H1 (cell line): ENCODE measurements at regions not wholly inside any gene's neighbourhood (a gene's known extent, or its start where the extent isn't known, plus 50 kb on each side); places are given as distances from the start of the nearest gene placed in this dataset.

Source experiments
- CTCF ChIA-PET: fragments of 300-600 bp; sonication (Branson Sonifier 250); formaldehyde crosslinking; loops from one replicate; lab custom pipeline; 2021; ENCODE audit not compliant: partially characterized antibody; lab: Charles Lee
- POLR2A ChIA-PET: fragments of 300-600 bp; sonication (Branson Sonifier 250); formaldehyde crosslinking; loops from one replicate; lab custom pipeline; 2021; ENCODE audit warnings: inconsistent platforms; ENCODE audit not compliant: partially characterized antibody; lab: Charles Lee
- DNase-seq, 2 experiments: peaks; one replicate each; pipeline versions ENCODE4 v3.0.0 to v3.0.0-alpha.2; 2010 to 2022; ENCODE audit warnings: low spot score in 2 of 2, low read depth in 1 of 2, mixed read lengths in 1 of 2
- FAIRE-seq: peaks from 2 replicates; lab custom pipeline; 2011; peaks lifted over from hg19 to GRCh38; lab: Jason Lieb, UNC
- H2AFZ ChIP-seq: 2 replicates; pipeline ENCODE4 v1.8.1; 2012; ENCODE audit warnings: low read length, inconsistent platforms
- H2AK5ac ChIP-seq: 2 replicates; pipeline ENCODE4 v1.6.1; 2013; ENCODE audit warnings: low read depth, low read length
- H2BK120ac ChIP-seq: replicated peaks from 2 replicates; pipeline ENCODE3; 2013; ENCODE audit warnings: low read depth, low read length, inconsistent platforms
- H2BK12ac ChIP-seq: 2 replicates; pipeline ENCODE4 v1.6.1; 2013; ENCODE audit warnings: low read depth, low read length
- H2BK15ac ChIP-seq: 2 replicates; pipeline ENCODE4 v1.6.1; 2013; ENCODE audit warnings: low read length
- H2BK20ac ChIP-seq: 2 replicates; pipeline ENCODE4 v1.6.1; 2013; ENCODE audit warnings: low read length
- H2BK5ac ChIP-seq: 2 replicates; pipeline ENCODE4 v1.6.1; 2013; ENCODE audit warnings: low read depth, low read length
- H3K14ac ChIP-seq: 2 replicates; pipeline ENCODE4 v1.6.1; 2013; ENCODE audit warnings: inconsistent platforms; ENCODE audit not compliant: insufficient read length
- H3K18ac ChIP-seq: 2 replicates; pipeline ENCODE4 v1.6.1; 2013; ENCODE audit warnings: low read length; ENCODE audit errors: extremely low read depth
- H3K23ac ChIP-seq: 2 replicates; pipeline ENCODE4 v1.6.1; 2013; ENCODE audit warnings: inconsistent platforms; ENCODE audit not compliant: insufficient read length
- H3K23me2 ChIP-seq: 2 replicates; pipeline ENCODE4 v1.6.1; 2013; ENCODE audit warnings: low read depth, low read length
- H3K27ac ChIP-seq: 2 replicates; pipeline ENCODE4 v1.6.1; 2011; ENCODE audit warnings: low read depth, low read length, inconsistent platforms
- H3K27me3 ChIP-seq, 4 experiments: replicated peaks in 1 of 4; 1 replicate in 1 of 4; 2 replicates in 3 of 4; pipeline versions ENCODE4 v1.6.1 to v1.8.1; 2011 to 2013; ENCODE audit warnings: low read length in 3 of 4, mild to moderate bottlenecking in 3 of 4, inconsistent platforms in 2 of 4, mixed read lengths in 2 of 4, moderate library complexity in 1 of 4; ENCODE audit not compliant: control insufficient read depth in 3 of 4, insufficient read depth in 3 of 4; ENCODE audit errors: extremely low read depth in 1 of 4
- H3K36me3 ChIP-seq, 4 experiments: 2 replicates each; pipeline versions ENCODE4 v1.6.1 to v1.8.1; 2011 to 2013; ENCODE audit warnings: mild to moderate bottlenecking in 4 of 4, low read length in 3 of 4, moderate library complexity in 2 of 4, control low read depth in 1 of 4, inconsistent platforms in 1 of 4; ENCODE audit not compliant: insufficient read depth in 4 of 4, control insufficient read depth in 2 of 4
- H3K4ac ChIP-seq: replicated peaks from 2 replicates; pipeline ENCODE3; 2013; ENCODE audit warnings: low read length, low read depth, mixed read lengths, inconsistent platforms; ENCODE audit not compliant: insufficient read length
- H3K4me1 ChIP-seq, 4 experiments: replicated peaks in 1 of 4; 1 replicate in 1 of 4; 2 replicates in 3 of 4; pipeline versions ENCODE4 v1.6.1 to v1.8.1; 2011 to 2013; ENCODE audit warnings: low read length in 3 of 4, inconsistent platforms in 2 of 4, mixed read lengths in 1 of 4; ENCODE audit not compliant: insufficient read depth in 4 of 4, control insufficient read depth in 3 of 4
- H3K4me2 ChIP-seq, 2 experiments: 2 replicates each; pipeline versions ENCODE4 v1.6.1 to v1.8.1; 2011 to 2013; ENCODE audit warnings: low read depth in 2 of 2, low read length in 2 of 2, control low read depth in 1 of 2, inconsistent platforms in 1 of 2, mild to moderate bottlenecking in 1 of 2; ENCODE audit not compliant: insufficient read depth in 1 of 2
- H3K4me3 ChIP-seq, 4 experiments: fragments of 200-600, 300-600 bp in 1 of 4; sonication (generic), shearing (Covaris generic), sonication (Bioruptor Twin) in 1 of 4; 2 replicates each; pipeline versions ENCODE4 v1.5.1 to v1.8.1; 2011 to 2016; ENCODE audit warnings: low read length in 4 of 4, low read depth in 3 of 4, control low read depth in 2 of 4, inconsistent platforms in 2 of 4, mild to moderate bottlenecking in 2 of 4, mixed read lengths in 1 of 4, moderate library complexity in 1 of 4; ENCODE audit not compliant: insufficient read depth in 2 of 4; ENCODE audit errors: extremely low read depth in 1 of 4
- H3K56ac ChIP-seq: replicated peaks from 2 replicates; pipeline ENCODE3; 2013; ENCODE audit warnings: low read depth, mild to moderate bottlenecking, mixed read lengths, low read length, inconsistent platforms; ENCODE audit not compliant: insufficient read length
- H3K79me1 ChIP-seq: 2 replicates; pipeline ENCODE4 v1.6.1; 2013; ENCODE audit warnings: low read depth, low read length, control low read depth
- H3K79me2 ChIP-seq, 2 experiments: 2 replicates each; pipeline versions ENCODE4 v1.6.1 to v1.8.1; 2012 to 2013; ENCODE audit warnings: low read length in 2 of 2, mild to moderate bottlenecking in 2 of 2, inconsistent platforms in 1 of 2; ENCODE audit not compliant: insufficient read depth in 2 of 2, control insufficient read depth in 1 of 2
- H3K9ac ChIP-seq, 4 experiments: replicated peaks in 1 of 4; 1 replicate in 1 of 4; 2 replicates in 3 of 4; pipeline versions ENCODE4 v1.6.1 to v1.8.1; 2011 to 2013; ENCODE audit warnings: low read depth in 3 of 4, low read length in 3 of 4, control low read depth in 2 of 4, mild to moderate bottlenecking in 2 of 4, moderate library complexity in 2 of 4, inconsistent platforms in 1 of 4; ENCODE audit errors: extremely low read depth in 1 of 4
- H3K9me3 ChIP-seq, 2 experiments: 2 replicates each; pipeline versions ENCODE4 v1.6.1 to v1.8.1; 2012 to 2013; ENCODE audit warnings: mild to moderate bottlenecking in 2 of 2, moderate library complexity in 2 of 2, control low read depth in 1 of 2, inconsistent platforms in 1 of 2, low read depth in 1 of 2, low read length in 1 of 2, mixed read lengths in 1 of 2; ENCODE audit not compliant: insufficient read depth in 2 of 2
- H4K20me1 ChIP-seq, 2 experiments: replicated peaks in 1 of 2; 2 replicates each; pipeline versions ENCODE3 to v1.8.1; 2011 to 2013; ENCODE audit warnings: inconsistent platforms in 2 of 2, low read length in 2 of 2, mild to moderate bottlenecking in 1 of 2; ENCODE audit not compliant: insufficient read depth in 2 of 2, control insufficient read depth in 1 of 2
- H4K5ac ChIP-seq: 2 replicates; pipeline ENCODE4 v1.6.1; 2013; ENCODE audit warnings: low read length, low read depth, mixed read lengths, inconsistent platforms; ENCODE audit not compliant: insufficient read length
- H4K8ac ChIP-seq: 2 replicates; pipeline ENCODE4 v1.8.0; 2013; ENCODE audit warnings: mild to moderate bottlenecking, moderate library complexity, low read length, inconsistent platforms; ENCODE audit not compliant: insufficient read depth; ENCODE audit errors: extremely low read depth
- H4K91ac ChIP-seq: replicated peaks from 2 replicates; pipeline ENCODE3; 2013; ENCODE audit warnings: low read length, mixed read lengths, inconsistent platforms; ENCODE audit not compliant: insufficient read length
- ASH2L ChIP-seq: fragments of 200-600, 300-600 bp; sonication (generic); IDR thresholded peaks from one replicate; pipeline ENCODE4 v1.7.1; 2017; ENCODE audit warnings: low read length
- CREB1 ChIP-seq: IDR thresholded peaks from 2 replicates; pipeline ENCODE4 v1.6.1; 2012; ENCODE audit warnings: inconsistent platforms
- GTF2F1 ChIP-seq: IDR thresholded peaks from 2 replicates; pipeline ENCODE4 v1.6.1; 2012; ENCODE audit warnings: low read depth, low read length, improper control_type of control experiment, borderline replicate concordance
- HDAC2 ChIP-seq, 2 experiments: fragments of 300-600 bp in 1 of 2; sonication (generic) in 1 of 2; IDR thresholded peaks; 2 replicates each; pipeline ENCODE4 v1.6.1; 2011 to 2012; ENCODE audit warnings: low read depth in 2 of 2, low read length in 2 of 2, mild to moderate bottlenecking in 2 of 2, moderate library complexity in 2 of 2, borderline replicate concordance in 1 of 2, inconsistent platforms in 1 of 2
- JUN ChIP-seq: IDR thresholded peaks from 2 replicates; pipeline ENCODE4 v1.6.1; 2011; ENCODE audit warnings: low read depth, mild to moderate bottlenecking, improper control_type of control experiment, low read length
- KDM4A ChIP-seq: IDR thresholded peaks from one replicate; pipeline ENCODE4 v1.7.1; 2012; ENCODE audit warnings: low read depth, mild to moderate bottlenecking, moderate library complexity, low read length, inconsistent platforms; ENCODE audit not compliant: severe bottlenecking
- POLR2A ChIP-seq, 2 experiments: IDR thresholded peaks; 1 replicate in 1 of 2; 2 replicates in 1 of 2; pipeline ENCODE4 v1.6.1; 2011; ENCODE audit warnings: low read depth in 2 of 2, low read length in 2 of 2, mild to moderate bottlenecking in 2 of 2; ENCODE audit errors: control extremely low read depth in 1 of 2
- POLR2AphosphoS5 ChIP-seq: IDR thresholded peaks from 2 replicates; pipeline ENCODE4 v1.6.1; 2011; ENCODE audit warnings: low read depth, low read length
- POU5F1 ChIP-seq: IDR thresholded peaks from 2 replicates; pipeline ENCODE4 v1.6.1; 2011; ENCODE audit warnings: low read depth, mild to moderate bottlenecking, low read length, moderate library complexity
- RFX5 ChIP-seq: IDR thresholded peaks from 2 replicates; pipeline ENCODE4 v1.6.1; 2011; ENCODE audit warnings: low read depth, low read length, improper control_type of control experiment, borderline replicate concordance
- RNF2 ChIP-seq: fragments of 200-900, 300-1000 bp; sonication (generic); IDR thresholded peaks from 2 replicates; pipeline ENCODE4 v1.7.1; 2016; ENCODE audit warnings: borderline replicate concordance, low read depth, mild to moderate bottlenecking, antibody characterized with exemption, low read length; ENCODE audit not compliant: poor library complexity, severe bottlenecking; ENCODE audit errors: missing control alignments
- SIN3A ChIP-seq, 2 experiments: IDR thresholded peaks in 1 of 2; conservative IDR thresholded peaks in 1 of 2; 2 replicates each; pipeline ENCODE4 v1.6.1; 2011 to 2012; ENCODE audit warnings: low read length in 2 of 2, improper control_type of control experiment in 1 of 2, low read depth in 1 of 2, mild to moderate bottlenecking in 1 of 2
- WGBS, 2 experiments: shearing (Covaris generic) in 1 of 2; methylation state at CpG; one replicate each; pipeline versions ENCODE4 v1.1.6 to v1.1.7; 2013 to 2015; ENCODE audit warnings: low lambda C conversion rate in 2 of 2, mixed read lengths in 2 of 2, inconsistent platforms in 1 of 2, low coverage in 1 of 2, missing lambda C conversion rate in 1 of 2; ENCODE audit not compliant: insufficient replicate concordance in 2 of 2, insufficient coverage in 1 of 2, insufficient read length in 1 of 2; ENCODE audit errors: extremely low coverage in 1 of 2, missing lambda C conversion rate in 1 of 2; 5-methylcytosine and 5-hydroxymethylcytosine counted together

DNA sequence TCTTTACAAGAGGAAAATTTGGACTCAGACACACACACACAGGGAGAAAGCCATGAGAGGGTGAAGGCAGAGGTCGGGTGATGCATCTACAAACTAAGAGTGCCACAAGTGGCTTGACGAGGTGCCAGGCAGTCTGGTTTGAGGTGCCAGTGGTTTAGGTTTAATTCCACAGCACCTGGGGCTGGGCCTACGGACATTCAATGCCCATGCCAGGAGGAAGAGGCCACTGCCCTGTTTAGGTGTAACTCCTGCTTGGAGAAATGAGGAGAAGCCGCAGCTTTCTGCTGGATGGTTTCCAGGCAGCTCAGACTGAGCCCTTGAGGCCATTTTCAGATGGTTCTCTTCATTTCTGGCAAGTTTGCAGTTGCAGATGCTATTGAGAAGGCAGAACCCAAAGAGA is 83.6 kb downstream of the HTR5A start:
- no peaks in the 10 kb centered on the region for H3K79me1 ChIP-seq
- no peak overlapping the region for H4K8ac ChIP-seq
- no peak for FAIRE-seq
- no peak for TF ChIP-seq HDAC2 (IDR thresholded peaks at IDR 0.05; ENCODE audit: borderline replicate concordance in 1 of 2, low read depth in 2 of 2, low read length in 2 of 2)
- TF ChIP-seq KDM4A: no peak
- no peak for TF ChIP-seq SIN3A (conservative IDR thresholded peaks at IDR 0.05 in 1 of 2, IDR thresholded peaks at IDR 0.05 in 1 of 2; ENCODE audit: low read depth in 1 of 2, low read length in 2 of 2)
- no peak for TF ChIP-seq POU5F1
- TF ChIP-seq RNF2: no peak
- no peak for TF ChIP-seq CREB1
- TF ChIP-seq POLR2AphosphoS5: no peak
- TF ChIP-seq JUN: no peak
- TF ChIP-seq RFX5: no peak
- no peak for TF ChIP-seq ASH2L
- TF ChIP-seq POLR2A (IDR thresholded peaks at IDR 0.05; ENCODE audit: control extremely low read depth in 1 of 2, low read depth in 2 of 2, low read length in 2 of 2): no peak
- no peak for TF ChIP-seq GTF2F1
- TF ChIP-seq, all 59 proteins: peak for 0
- Histone ChIP-seq H3K4ac (no peak overlapping the region), H2AK5ac (no peak overlapping the region), H3K27ac (no peak overlapping the region), H2BK20ac (no peak overlapping the region), H2BK120ac (no peak overlapping the region), H3K9ac (no peak overlapping the region), H3K36me3 (no peaks in the 10 kb centered on the region), H3K56ac (no peak overlapping the region), H4K5ac (no peak overlapping the region), H3K9me3 (peaks cover 22 to 23% of the 10 kb centered on the region in 2 experiments), H3K4me2 (no peak overlapping the region), H2BK15ac (no peak overlapping the region), H3K23me2 (no peaks in the 10 kb centered on the region; the same call in 1 of the 2 replicates), H4K20me1 (no peaks in the 10 kb centered on the region), H3K4me3 (no peak overlapping the region), H3K14ac (no peak overlapping the region), H4K91ac (no peak overlapping the region), H3K79me2 (no peaks in the 10 kb centered on the region), H2AFZ (no peak overlapping the region), H2BK5ac (no peak overlapping the region), H3K23ac (no peak overlapping the region), H3K27me3 (no peaks in the 10 kb centered on the region; a peak in 1 of 7 replicates), H2BK12ac (no peak overlapping the region), H3K4me1 (no peaks in the 10 kb centered on the region), H3K18ac (no peak overlapping the region)
- CTCF ChIA-PET: interaction anchor here (1.5 kb wide), 1 partner anchor 9 kb away, joined by 4 read pairs; no protein-coding TSS in a partner anchor
- POLR2A ChIA-PET: no interaction called here
- DNase-seq: no peak
- WGBS, 2 experiments: 82% methylated on average over 4 of the region's 4 CpGs; no CpG with 5 or more reads in 1 of the 2 experiments
